NOMO-1 (cell line): ENCODE measurements at regions not wholly inside any gene's neighbourhood (a gene's known extent, or its start where the extent isn't known, plus 50 kb on each side); places are given as distances from the start of the nearest gene placed in this dataset.
A peak's percentile ranks its signal among the peaks of the same experiment; 100 is the strongest.

Source experiments
- DNase-seq, 2 experiments: peaks; one replicate each; lab custom pipeline; 2025; ENCODE audit not compliant: unreplicated experiment in 2 of 2; lab: John Stamatoyannopoulos, UW

GRCh38 chr21:17903029-17903806 is 84.1 kb upstream of the C21orf91 start:
- DNase-seq: peak in 1 of 2 experiments; percentile 5

DNA sequence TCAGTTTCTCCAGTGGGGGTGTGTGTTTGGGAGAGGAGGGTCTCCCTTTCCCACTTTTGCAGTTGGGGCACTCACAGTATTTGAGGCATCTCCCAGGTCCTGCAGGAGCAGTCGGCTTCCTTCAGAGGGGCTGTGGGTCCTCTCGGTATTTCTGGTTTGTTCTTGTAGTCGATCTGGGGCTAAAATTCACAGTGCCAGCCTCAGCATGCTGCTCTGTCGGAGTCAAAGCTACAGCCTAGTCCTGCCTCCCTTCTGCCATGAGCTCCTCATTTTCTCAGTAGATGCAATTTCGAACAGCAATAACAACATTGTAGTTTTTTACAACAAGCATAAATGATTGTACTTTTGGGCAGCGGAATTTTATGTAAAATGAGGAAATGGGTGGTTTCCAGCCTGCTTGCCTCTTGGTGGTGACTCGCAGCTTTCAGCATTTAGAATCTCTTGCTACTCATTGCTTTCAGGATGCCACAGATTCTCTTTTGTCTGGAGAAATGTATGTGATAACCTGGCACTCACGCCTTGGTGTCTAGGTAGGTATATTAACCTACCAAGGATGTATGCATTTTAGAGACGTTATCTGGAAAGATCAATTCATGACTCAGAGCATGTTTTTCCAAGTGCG is 82.4 kb upstream of the C21orf91 start:
- peak in 1 of 2 experiments; percentile 8 for DNase-seq

DNA sequence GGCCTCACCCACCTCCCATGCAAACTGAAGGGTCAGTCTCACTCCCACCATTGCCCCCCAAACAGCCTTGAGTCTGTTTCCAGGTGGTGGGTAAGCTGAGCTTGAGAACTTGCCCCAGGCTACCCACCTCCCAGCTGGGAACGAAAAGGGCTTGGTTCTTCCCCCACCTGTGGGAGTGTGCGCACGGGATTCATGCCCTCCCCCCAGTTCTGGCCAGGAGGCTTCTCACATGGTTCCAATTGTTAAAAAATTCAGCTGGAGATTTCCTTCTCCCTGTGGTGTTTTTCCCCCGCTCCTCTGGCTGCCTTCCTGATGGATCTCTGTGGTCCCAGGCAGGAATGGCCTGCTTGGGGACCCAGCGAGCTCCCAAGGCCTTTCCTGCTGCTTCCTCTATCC is 81.8 kb upstream of the C21orf91 start:
- no peak for DNase-seq

- DNase-seq: no peak
Observed at GRCh38 chr21:17900281-17900989, 81.3 kb upstream of the C21orf91 start.

- DNase-seq: no peak
Observed at GRCh38 chr21:17889171-17889570, 70.0 kb upstream of the C21orf91 start.

- no peak for DNase-seq
Observed at GRCh38 chr21:17869115-17869514, 50.0 kb upstream of the C21orf91 start.
